Fibroblast of upper back skin (primary cell): ENCODE measurements at regions not wholly inside any gene's neighbourhood (a gene's known extent, or its start where the extent isn't known, plus 50 kb on each side); places are given as distances from the start of the nearest gene placed in this dataset.

ENCODE experiments used
- DNase-seq: peaks from one replicate; pipeline ENCODE4 v3.0.0-alpha.2; 2013

GRCh38 chr13:108534728-108535127 is 94.7 kb upstream of the MYO16 start:
- no peak for DNase-seq

DNA sequence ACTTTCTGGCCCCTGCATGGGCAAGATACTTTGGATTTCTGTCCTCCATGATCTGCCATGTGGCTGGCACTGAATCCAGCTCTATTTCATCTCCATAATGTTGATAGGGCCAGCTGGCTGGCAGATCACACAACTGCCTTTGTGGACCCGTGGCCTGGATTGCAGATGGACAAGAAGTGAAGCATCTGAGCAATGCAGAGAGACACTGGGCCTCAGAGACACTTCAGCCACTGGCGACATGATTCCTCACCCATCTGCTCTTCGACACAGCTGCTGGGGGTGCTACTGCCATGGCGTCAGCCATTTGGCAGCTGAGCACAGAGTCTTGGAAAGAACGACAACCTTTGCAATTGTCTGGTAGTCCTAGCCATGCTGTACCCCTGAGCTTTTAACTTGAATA is 79.5 kb upstream of the MYO16 start:
- no peak for DNase-seq

GRCh38 chr13:108551674-108552073 is 77.7 kb upstream of the MYO16 start:
- DNase-seq: no peak

DNA sequence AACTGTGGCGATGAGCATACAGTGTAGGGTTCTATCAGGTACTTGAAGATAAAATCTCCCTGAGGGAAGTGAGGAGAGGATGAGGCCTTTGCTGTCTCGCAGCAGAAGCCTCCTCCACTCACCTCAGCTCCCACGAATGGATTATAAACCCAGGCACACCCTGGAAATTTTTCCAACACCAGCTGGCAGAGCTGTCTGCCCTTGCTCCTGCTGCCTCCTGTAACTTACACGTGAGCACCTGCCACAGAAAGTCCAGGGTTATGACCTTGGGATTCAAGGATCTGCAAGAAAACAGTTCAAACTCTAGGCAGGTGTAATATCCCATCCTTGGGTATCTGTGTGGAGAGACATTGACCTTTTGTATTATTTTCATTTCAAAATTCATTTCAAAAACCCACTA is 70.9 kb upstream of the MYO16 start:
- DNase-seq: no peak

DNA sequence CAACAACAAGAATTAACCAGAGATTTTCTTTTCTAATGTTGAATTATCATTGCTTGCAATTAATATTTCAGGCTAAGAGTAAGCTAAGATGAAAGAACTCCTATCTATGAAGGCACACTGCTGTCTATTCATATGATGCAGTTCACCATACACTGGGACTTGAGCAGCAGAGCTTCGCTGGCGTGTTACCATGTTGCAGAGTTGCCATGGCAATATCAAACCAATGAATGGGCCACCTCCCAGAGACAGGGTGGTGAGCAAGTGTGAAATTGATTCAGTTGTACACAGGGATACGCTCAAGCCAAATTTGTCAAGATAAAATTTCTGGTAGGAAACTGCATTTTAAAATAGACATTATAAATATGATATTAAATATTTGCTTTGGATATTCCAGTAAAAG is 69.3 kb upstream of the MYO16 start:
- DNase-seq: no peak

- DNase-seq: no peak
These were observed 68.3 kb upstream of the MYO16 start for GRCh38 chr13:108561149-108561548.

DNA sequence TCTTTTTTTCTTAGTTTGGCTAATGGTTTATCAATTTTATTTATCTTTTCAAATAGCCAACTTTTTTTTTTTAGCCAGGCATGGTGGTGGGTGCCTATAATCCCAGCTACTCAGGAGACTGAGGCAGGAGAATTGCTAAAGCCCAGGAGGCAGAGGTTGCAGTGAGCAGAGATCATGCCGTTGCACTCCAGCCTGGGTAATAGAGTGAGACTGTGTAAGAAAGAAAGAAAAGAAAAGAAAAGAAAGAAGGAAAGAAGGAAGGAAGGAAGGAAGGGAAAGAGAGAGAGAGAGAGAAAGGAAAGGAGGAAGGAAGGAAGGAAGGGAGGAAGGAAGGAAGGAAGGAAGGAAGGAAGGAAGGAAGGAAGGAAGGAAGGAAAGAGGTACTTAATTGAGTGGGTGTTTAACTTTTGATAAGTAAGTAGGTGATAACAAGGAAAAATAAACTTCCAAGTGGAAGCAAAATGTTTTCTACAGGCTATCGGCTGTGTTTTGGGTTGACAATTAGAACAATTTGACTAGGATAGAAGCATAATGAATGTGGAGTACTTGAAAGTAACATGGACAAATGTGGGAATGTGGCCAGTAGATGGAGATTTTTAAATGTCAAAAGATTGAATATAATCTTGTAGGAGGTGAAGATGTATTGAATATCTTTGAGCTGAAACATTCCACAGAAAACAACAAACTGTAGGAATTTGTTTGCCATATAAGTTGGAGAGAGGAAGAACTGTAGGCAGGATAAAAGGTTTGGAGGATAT is 62.8 kb upstream of the MYO16 start:
- no peak for DNase-seq

DNA sequence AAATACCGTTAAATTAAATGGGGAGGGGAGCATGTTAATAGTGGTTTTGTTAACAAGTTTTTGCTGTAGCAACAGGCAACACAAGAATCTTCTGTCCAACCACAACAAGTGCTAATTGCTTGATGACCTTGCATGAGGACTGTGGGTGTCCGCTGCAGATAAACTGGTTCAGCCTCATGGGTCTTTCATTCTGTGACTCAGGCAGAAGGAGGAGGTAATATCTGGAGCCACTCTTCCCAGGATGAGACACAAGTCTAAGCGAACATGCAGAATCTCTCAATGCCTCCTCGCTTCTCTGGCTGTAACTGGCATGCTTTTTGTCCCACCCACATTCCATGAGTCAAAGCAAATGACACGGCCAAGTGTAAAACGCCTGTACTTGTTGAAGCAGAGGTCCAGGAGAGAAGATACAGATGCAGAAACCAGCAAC is 56.6 kb upstream of the MYO16 start:
- no peak for DNase-seq

- no peak for DNase-seq
These were observed 56.0 kb upstream of the MYO16 start for GRCh38 chr13:108573455-108573854.

GRCh38 chr13:108574856-108575255 is 54.6 kb upstream of the MYO16 start:
- no peak for DNase-seq

DNA sequence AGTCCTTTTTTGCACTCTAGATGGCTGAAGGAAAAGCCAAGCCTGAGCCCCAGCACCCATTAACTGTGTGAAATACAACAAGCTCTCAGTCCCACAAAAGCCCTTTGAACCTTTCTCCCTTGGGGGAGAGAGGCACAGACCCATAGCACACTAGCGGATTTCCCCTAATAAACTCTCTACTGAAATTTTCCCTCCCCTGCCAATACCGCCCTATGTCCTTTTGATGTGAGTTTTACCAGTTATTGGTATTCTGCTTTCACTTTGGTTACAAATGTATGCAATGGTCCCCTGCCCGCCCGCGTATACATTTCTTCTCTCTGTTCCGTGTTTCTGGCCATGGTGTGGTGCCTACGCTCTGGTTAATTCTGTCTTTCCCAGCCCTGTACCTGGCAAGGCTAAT is 54.0 kb upstream of the MYO16 start:
- DNase-seq: no peak
